IMR-90 (cell line): ENCODE measurements at regions not wholly inside any gene's neighbourhood (a gene's known extent, or its start where the extent isn't known, plus 50 kb on each side); places are given as distances from the start of the nearest gene placed in this dataset.

Source experiments
- ATAC-seq: fragments of 200-7000 bp; cut with Tn5 transposase; 2 replicates; pipeline ENCODE4 v1.9.1; 2020; ENCODE audit warnings: low read depth, mild to moderate bottlenecking, moderate library complexity
- BruUV-seq: library from RNA; stranded (reverse); fragments of 400-500 nt; replicated peaks from 2 replicates; lab custom pipeline; 2021; lab: Mats Ljungman, UMichigan
- CTCF ChIA-PET: fragments of 300-600 bp; formaldehyde crosslinking; extraction: SDS; loops from one replicate; lab custom pipeline; 2021; ENCODE audit warnings: antibody characterized with exemption; lab: Yijun Ruan, JAX
- POLR2A ChIA-PET: fragments of 300-600 bp; sonication (Branson Sonifier 250); formaldehyde crosslinking; loops from one replicate; lab custom pipeline; 2022; ENCODE audit warnings: antibody characterized with exemption; ENCODE audit not compliant: unreplicated experiment; lab: Charles Lee
- DNase-seq: peaks from one replicate; pipeline ENCODE4 v3.0.0; 2013
- H2AFZ ChIP-seq: replicated peaks from 2 replicates; pipeline ENCODE3; 2013; ENCODE audit warnings: low read length, mild to moderate bottlenecking; ENCODE audit not compliant: poor library complexity
- H2AK5ac ChIP-seq: 2 replicates; pipeline ENCODE4 v1.6.1; 2013; ENCODE audit warnings: low read depth, low read length, inconsistent platforms
- H2AK9ac ChIP-seq: replicated peaks from 2 replicates; pipeline ENCODE3; 2013; ENCODE audit warnings: mild to moderate bottlenecking, low read depth, low read length, moderate library complexity; ENCODE audit not compliant: poor library complexity
- H2BK120ac ChIP-seq: 2 replicates; pipeline ENCODE4 v1.6.1; 2013; ENCODE audit warnings: low read depth, low read length, inconsistent platforms
- H2BK15ac ChIP-seq: 3 replicates; pipeline ENCODE4 v1.6.1; 2013; ENCODE audit warnings: low read depth, low read length, inconsistent platforms
- H2BK20ac ChIP-seq: 2 replicates; pipeline ENCODE4 v1.6.1; 2013; ENCODE audit warnings: low read depth, mild to moderate bottlenecking, inconsistent platforms, low read length, moderate library complexity
- H2BK5ac ChIP-seq: 2 replicates; pipeline ENCODE4 v1.6.1; 2013; ENCODE audit warnings: mild to moderate bottlenecking, low read depth, low read length, inconsistent platforms; ENCODE audit not compliant: poor library complexity, severe bottlenecking
- H3K14ac ChIP-seq: replicated peaks from 2 replicates; pipeline ENCODE4 v1.6.1; 2013; ENCODE audit warnings: low read depth, low read length, inconsistent platforms
- H3K18ac ChIP-seq: 2 replicates; pipeline ENCODE4 v1.6.1; 2013; ENCODE audit warnings: low read depth, low read length, control low read depth
- H3K23ac ChIP-seq: 2 replicates; pipeline ENCODE4 v1.6.1; 2013; ENCODE audit warnings: low read depth, low read length, inconsistent platforms
- H3K27ac ChIP-seq: 2 replicates; pipeline ENCODE4 v1.5.1; 2013; ENCODE audit warnings: mild to moderate bottlenecking, control low read depth, low read length; ENCODE audit not compliant: insufficient read depth
- H3K27me3 ChIP-seq: 2 replicates; pipeline ENCODE4 v1.6.1; 2013; ENCODE audit warnings: low read length; ENCODE audit not compliant: control insufficient read depth, insufficient read depth
- H3K36me3 ChIP-seq: 2 replicates; pipeline ENCODE4 v1.6.1; 2013; ENCODE audit warnings: low read length, mixed read lengths; ENCODE audit not compliant: control insufficient read depth, insufficient read depth
- H3K4ac ChIP-seq: 2 replicates; pipeline ENCODE4 v1.6.1; 2013; ENCODE audit warnings: low read depth, low read length, inconsistent platforms
- H3K4me1 ChIP-seq: 2 replicates; pipeline ENCODE4 v1.6.1; 2013; ENCODE audit warnings: low read length, mixed read lengths; ENCODE audit not compliant: control insufficient read depth, insufficient read depth
- H3K4me2 ChIP-seq: 2 replicates; pipeline ENCODE4 v1.6.1; 2013; ENCODE audit warnings: low read depth, mild to moderate bottlenecking, control low read depth, low read length, moderate library complexity
- H3K4me3 ChIP-seq: 2 replicates; pipeline ENCODE4 v1.5.1; 2013; ENCODE audit warnings: low read depth, mild to moderate bottlenecking, control low read depth, low read length, moderate library complexity; ENCODE audit not compliant: insufficient read depth
- H3K56ac ChIP-seq: 2 replicates; pipeline ENCODE4 v1.6.1; 2013; ENCODE audit warnings: low read length, inconsistent platforms; ENCODE audit not compliant: insufficient read depth; ENCODE audit errors: extremely low read depth
- H3K79me1 ChIP-seq, 2 experiments: 2 replicates each; pipeline ENCODE4 v1.6.1; 2013; ENCODE audit warnings: low read length in 2 of 2, inconsistent platforms in 1 of 2, low read depth in 1 of 2
- H3K9ac ChIP-seq: 2 replicates; pipeline ENCODE4 v1.6.1; 2013; ENCODE audit warnings: low read depth, low read length, control low read depth
- H3K9me1 ChIP-seq: 2 replicates; pipeline ENCODE4 v1.6.1; 2013; ENCODE audit warnings: low read length, inconsistent platforms; ENCODE audit not compliant: insufficient read depth
- H3K9me3 ChIP-seq: 2 replicates; pipeline ENCODE4 v1.6.1; 2013; ENCODE audit warnings: low read length; ENCODE audit not compliant: control insufficient read depth, insufficient read depth
- H4K20me1 ChIP-seq: 2 replicates; pipeline ENCODE4 v1.6.1; 2013; ENCODE audit warnings: low read length, inconsistent platforms; ENCODE audit not compliant: insufficient read depth
- H4K5ac ChIP-seq: 2 replicates; pipeline ENCODE4 v1.6.1; 2013; ENCODE audit warnings: mild to moderate bottlenecking, low read depth, low read length, control low read depth
- H4K8ac ChIP-seq, 2 experiments: 2 replicates each; pipeline ENCODE4 v1.6.1; 2013; ENCODE audit warnings: low read depth in 2 of 2, low read length in 2 of 2, control low read depth in 1 of 2, inconsistent platforms in 1 of 2
- H4K91ac ChIP-seq: 2 replicates; pipeline ENCODE4 v1.6.1; 2013; ENCODE audit warnings: low read depth, low read length, inconsistent platforms; ENCODE audit not compliant: insufficient read depth
- BHLHE40 ChIP-seq: fragments of 150-350 bp; IDR thresholded peaks from 2 replicates; pipeline ENCODE4 v1.6.1; 2016; ENCODE audit warnings: mild to moderate bottlenecking, low read depth, low read length
- CEBPB ChIP-seq: IDR thresholded peaks from 2 replicates; pipeline ENCODE4 v1.6.1; 2012; ENCODE audit warnings: low read depth, low read length, improper control_type of control experiment
- CHD1 ChIP-seq: IDR thresholded peaks from 2 replicates; pipeline ENCODE4 v1.6.1; 2012; ENCODE audit warnings: low read depth, low read length, improper control_type of control experiment
- FOS ChIP-seq: fragments of 150-350 bp; IDR thresholded peaks from 2 replicates; pipeline ENCODE4 v1.6.1; 2016; ENCODE audit warnings: low read depth, low read length
- MAFK ChIP-seq: IDR thresholded peaks from 2 replicates; pipeline ENCODE4 v1.6.1; 2012; ENCODE audit warnings: low read depth, low read length, improper control_type of control experiment
- MAZ ChIP-seq: IDR thresholded peaks from 2 replicates; pipeline ENCODE4 v1.6.1; 2012; ENCODE audit warnings: low read depth, mild to moderate bottlenecking, low read length, improper control_type of control experiment, moderate library complexity, borderline replicate concordance
- MXI1 ChIP-seq: IDR thresholded peaks from 2 replicates; pipeline ENCODE4 v1.6.1; 2012; ENCODE audit warnings: low read depth, mild to moderate bottlenecking, low read length, moderate library complexity, borderline replicate concordance
- NFE2L2 ChIP-seq: fragments of 150-350 bp; IDR thresholded peaks from 2 replicates; pipeline ENCODE4 v1.6.1; 2016; ENCODE audit warnings: low read depth, mild to moderate bottlenecking, low read length
- RCOR1 ChIP-seq: IDR thresholded peaks from 2 replicates; pipeline ENCODE4 v1.6.1; 2012; ENCODE audit warnings: mild to moderate bottlenecking, low read length, improper control_type of control experiment; ENCODE audit not compliant: insufficient replicate concordance
- RFX5 ChIP-seq: IDR thresholded peaks from 2 replicates; pipeline ENCODE4 v1.8.0; 2012; ENCODE audit warnings: low read depth, mild to moderate bottlenecking, low read length, moderate library complexity
- SMC3 ChIP-seq: fragments of 150-350 bp; IDR thresholded peaks from 2 replicates; pipeline ENCODE4 v1.6.1; 2016; ENCODE audit warnings: low read depth, mild to moderate bottlenecking, antibody characterized with exemption, low read length, moderate library complexity
- USF2 ChIP-seq: fragments of 150-350 bp; IDR thresholded peaks from 2 replicates; pipeline ENCODE4 v1.6.1; 2017; ENCODE audit warnings: mild to moderate bottlenecking, antibody characterized with exemption, low read length, low read depth
- WGBS, 2 experiments: methylation state at CpG; one replicate each; pipeline versions ENCODE4 v1.1.5 to v1.1.7; 2013; ENCODE audit warnings: missing lambda C conversion rate in 2 of 2; ENCODE audit not compliant: insufficient read length in 1 of 2; ENCODE audit errors: extremely low coverage in 2 of 2; 5-methylcytosine and 5-hydroxymethylcytosine counted together
- dilution Hi-C: fragments of 300-500 bp; cut with HindIII; formaldehyde crosslinking; loops from one replicate; pipeline ENCODE4 v1.14.3; 2018; ENCODE audit warnings: low sequenced_read_pairs; ENCODE audit not compliant: unreplicated experiment
- in situ Hi-C: fragments of 300-500 bp; cut with MboI; formaldehyde crosslinking; loops from 3 replicates; pipeline ENCODE4 v1.14.3; 2019; ENCODE audit warnings: low sequenced_read_pairs, inconsistent platforms, mixed read lengths
- intact Hi-C: fragments of 100-400 bp; cut with micrococcal nuclease; formaldehyde crosslinking; loops from 2 replicates; pipeline ENCODE4 v1.10.0; 2022
- TF ChIP-seq, protein P1 (sequence below): conservative IDR thresholded peaks from 2 replicates; pipeline ENCODE4 v1.5.1; 2012; ENCODE audit warnings: mild to moderate bottlenecking, low read depth, low read length, improper control_type of control experiment

GRCh38 chr6:6942091-6942490 is 165.7 kb upstream of the RREB1 start:
- no peak overlapping the region for H2AFZ ChIP-seq
- H3K27me3 ChIP-seq: no peaks in the 10 kb centered on the region; the same call in 1 of the 2 replicates
- H3K4me1 ChIP-seq: no peaks in the 10 kb centered on the region
- no peak overlapping the region for H2BK120ac ChIP-seq
- no peak overlapping the region for H3K56ac ChIP-seq
- H2BK20ac ChIP-seq: no peak overlapping the region
- H3K9me1 ChIP-seq: no peaks in the 10 kb centered on the region
- no peak overlapping the region for H2AK9ac ChIP-seq
- no peak overlapping the region for H3K9ac ChIP-seq
- no peak overlapping the region for H3K4me3 ChIP-seq
- H3K4me2 ChIP-seq: no peak overlapping the region
- dilution Hi-C loops (no loop called here), intact Hi-C loops (no loop called here), in situ Hi-C loops (no loop called here)
- H2AK5ac ChIP-seq: no peak overlapping the region
- no peak overlapping the region for H3K18ac ChIP-seq
- H3K79me1 ChIP-seq: no peaks in the 10 kb centered on the region
- ChIA-PET CTCF (no interaction called here), POLR2A (no interaction called here)
- no peak overlapping the region for H2BK5ac ChIP-seq
- H3K27ac ChIP-seq: no peak overlapping the region
- no peak overlapping the region for H3K14ac ChIP-seq
- no peak for TF ChIP-seq CHD1
- no peak for TF ChIP-seq CEBPB
- TF ChIP-seq USF2: no peak
- TF ChIP-seq MAZ: no peak
- no peak for TF ChIP-seq MXI1
- TF ChIP-seq RCOR1: no peak
- no peak for TF ChIP-seq FOS
- TF ChIP-seq RFX5: no peak
- TF ChIP-seq NFE2L2: no peak
- no peak for TF ChIP-seq BHLHE40
- TF ChIP-seq MAFK: no peak
- TF ChIP-seq, protein P1, sequence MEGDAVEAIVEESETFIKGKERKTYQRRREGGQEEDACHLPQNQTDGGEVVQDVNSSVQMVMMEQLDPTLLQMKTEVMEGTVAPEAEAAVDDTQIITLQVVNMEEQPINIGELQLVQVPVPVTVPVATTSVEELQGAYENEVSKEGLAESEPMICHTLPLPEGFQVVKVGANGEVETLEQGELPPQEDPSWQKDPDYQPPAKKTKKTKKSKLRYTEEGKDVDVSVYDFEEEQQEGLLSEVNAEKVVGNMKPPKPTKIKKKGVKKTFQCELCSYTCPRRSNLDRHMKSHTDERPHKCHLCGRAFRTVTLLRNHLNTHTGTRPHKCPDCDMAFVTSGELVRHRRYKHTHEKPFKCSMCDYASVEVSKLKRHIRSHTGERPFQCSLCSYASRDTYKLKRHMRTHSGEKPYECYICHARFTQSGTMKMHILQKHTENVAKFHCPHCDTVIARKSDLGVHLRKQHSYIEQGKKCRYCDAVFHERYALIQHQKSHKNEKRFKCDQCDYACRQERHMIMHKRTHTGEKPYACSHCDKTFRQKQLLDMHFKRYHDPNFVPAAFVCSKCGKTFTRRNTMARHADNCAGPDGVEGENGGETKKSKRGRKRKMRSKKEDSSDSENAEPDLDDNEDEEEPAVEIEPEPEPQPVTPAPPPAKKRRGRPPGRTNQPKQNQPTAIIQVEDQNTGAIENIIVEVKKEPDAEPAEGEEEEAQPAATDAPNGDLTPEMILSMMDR: no peak
- no peak for TF ChIP-seq SMC3
- H3K4ac ChIP-seq: no peak overlapping the region
- no peak overlapping the region for H4K5ac ChIP-seq
- H2BK15ac ChIP-seq: no peak overlapping the region
- no peak overlapping the region for H3K23ac ChIP-seq
- no TSS peak for BruUV-seq
- DNase-seq (no peak), ATAC-seq (no peak)
- WGBS, 2 experiments: 40% methylated on average over 1 of the region's 3 CpGs; no CpG with 5 or more reads in 1 of the 2 experiments
- no peaks in the 10 kb centered on the region for H4K20me1 ChIP-seq
- H3K36me3 ChIP-seq: no peaks in the 10 kb centered on the region
- no peak overlapping the region for H4K8ac ChIP-seq
- H3K9me3 ChIP-seq: no peaks in the 10 kb centered on the region
- no peak overlapping the region for H4K91ac ChIP-seq
